ENCODE measurements at regions not wholly inside any gene's neighbourhood (a gene's known extent, or its start where the extent isn't known, plus 50 kb on each side); places are given as distances from the start of the nearest gene placed in this dataset.
"Not testable (repeated sequence)": the region's sequence is repeated elsewhere in the genome, so short reads cannot be mapped to it uniquely, and the experiment has no call there.

- no peak for DNase-seq (ENCODE audit: low spot score)
These were observed 112.7 kb upstream of the TAS2R1 start for GRCh38 chr5:9742848-9743247.

- DNase-seq (ENCODE audit: low spot score), result no peak
These were observed 109.0 kb upstream of the TAS2R1 start for GRCh38 chr5:9739135-9739534.

- no peak for DNase-seq (ENCODE audit: low spot score)
These were observed 107.1 kb upstream of the TAS2R1 start for GRCh38 chr5:9737265-9737664.

DNA sequence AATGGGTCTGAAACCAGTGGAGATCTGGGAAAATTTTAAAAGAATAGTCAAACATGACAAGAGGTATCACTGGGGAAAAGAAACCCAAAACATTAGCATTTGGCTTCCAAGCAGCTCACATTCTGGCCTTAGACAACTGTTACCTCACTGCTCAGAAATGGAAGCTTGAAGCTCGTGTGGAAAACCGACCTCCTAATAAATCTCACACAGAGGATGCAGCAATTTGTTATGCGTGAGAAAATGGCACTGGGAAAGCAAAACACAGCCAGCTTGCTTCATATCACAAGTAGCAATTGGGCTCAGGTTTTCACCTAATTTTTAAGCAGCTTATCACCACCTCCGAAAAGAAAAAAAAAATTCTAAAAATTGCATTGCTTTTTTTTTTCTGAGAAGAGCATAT lies 103.3 kb upstream of the TAS2R1 start:
- no peak for DNase-seq (ENCODE audit: low spot score)

GRCh38 chr5:9731159-9731558 lies 101.0 kb upstream of the TAS2R1 start:
- no peak for DNase-seq (ENCODE audit: low spot score)

DNA sequence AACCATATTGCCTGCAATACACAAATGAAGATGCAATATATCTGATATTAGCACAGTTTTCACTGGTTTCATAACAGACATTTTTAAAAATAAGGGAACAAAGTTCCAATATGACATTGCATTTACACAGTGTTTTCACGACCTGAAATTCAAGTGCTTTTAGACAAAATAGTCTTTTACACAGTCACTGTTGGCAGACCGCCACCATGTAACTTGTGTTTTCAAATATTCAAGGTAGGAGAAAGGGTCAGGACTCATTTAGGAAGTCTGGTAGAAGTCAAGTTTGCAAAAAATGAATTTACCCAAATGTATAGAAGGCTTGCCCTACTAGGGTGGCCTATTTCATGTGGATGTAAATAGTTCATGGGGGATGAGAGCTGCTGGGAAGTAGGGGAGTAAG lies 98.1 kb upstream of the TAS2R1 start:
- DNase-seq (ENCODE audit: low spot score), result no peak

DNA sequence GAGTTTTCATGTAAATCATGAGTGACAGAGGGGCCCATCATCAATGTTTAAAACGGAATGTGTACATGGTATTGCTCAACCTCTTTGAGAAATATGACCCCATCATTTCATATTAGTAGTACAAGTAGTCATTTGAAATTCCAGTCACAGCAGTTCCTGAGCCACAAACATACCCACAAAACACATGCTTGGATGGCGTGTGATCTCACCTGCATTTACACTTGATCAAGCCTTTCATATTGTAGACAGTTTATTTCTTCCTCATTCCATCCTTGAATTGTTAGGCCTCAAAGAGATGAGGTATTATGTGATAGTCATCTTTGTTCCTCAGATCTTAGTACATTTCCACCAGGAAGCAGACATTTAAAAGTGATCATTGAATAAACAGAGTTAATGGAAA lies 96.8 kb upstream of the TAS2R1 start:
- no peak for DNase-seq (ENCODE audit: low spot score)

DNA sequence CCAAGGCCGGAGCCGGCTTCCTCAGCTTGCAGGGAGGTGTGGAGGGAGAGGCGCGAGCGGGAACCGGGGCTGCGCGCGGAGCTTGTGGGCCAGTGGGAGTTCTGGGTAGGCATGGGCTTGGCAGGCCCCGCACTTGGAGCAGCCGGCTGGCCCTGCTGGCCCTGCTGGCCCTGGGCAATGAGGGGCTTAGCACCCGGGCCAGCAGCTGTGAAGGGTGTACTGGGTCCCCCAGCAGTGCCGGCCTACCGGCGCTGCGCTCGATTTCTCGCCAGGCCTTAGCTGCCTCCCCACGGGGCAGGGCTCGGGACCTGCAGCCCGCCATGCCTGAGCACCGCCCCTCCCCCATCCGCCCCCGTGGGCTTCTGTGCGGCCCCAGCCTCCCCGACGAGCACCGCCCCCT lies 95.1 kb upstream of the TAS2R1 start:
- DNase-seq (ENCODE audit: low spot score), result not testable (repeated sequence)

DNA sequence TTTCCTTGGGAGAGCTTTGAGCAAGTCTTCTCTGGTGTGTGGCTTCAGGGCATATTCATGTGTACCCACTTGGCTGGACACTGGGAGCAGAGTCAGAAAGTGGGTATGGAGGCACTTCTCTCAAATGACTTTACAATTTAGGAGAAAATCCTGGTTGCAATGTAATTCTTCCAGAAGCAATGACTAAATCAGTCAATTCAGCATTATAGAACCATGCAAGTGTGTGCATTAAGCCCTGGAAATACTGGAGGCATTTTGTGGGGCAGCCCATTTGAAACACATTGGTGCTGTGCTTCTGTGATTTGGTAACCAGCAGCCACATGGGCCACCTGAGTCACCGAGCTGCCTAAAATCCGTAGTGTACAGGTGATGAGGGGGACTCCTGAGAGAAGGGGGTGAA lies 94.6 kb upstream of the TAS2R1 start:
- no peak for DNase-seq (ENCODE audit: low spot score)

- no peak for DNase-seq (ENCODE audit: low spot score)
These were observed 92.5 kb upstream of the TAS2R1 start for GRCh38 chr5:9722601-9723180.

GRCh38 chr5:9721161-9721560 lies 91.0 kb upstream of the TAS2R1 start:
- DNase-seq (ENCODE audit: low spot score), result no peak

GRCh38 chr5:9720361-9720760 lies 90.2 kb upstream of the TAS2R1 start:
- no peak for DNase-seq (ENCODE audit: low spot score)

DNA sequence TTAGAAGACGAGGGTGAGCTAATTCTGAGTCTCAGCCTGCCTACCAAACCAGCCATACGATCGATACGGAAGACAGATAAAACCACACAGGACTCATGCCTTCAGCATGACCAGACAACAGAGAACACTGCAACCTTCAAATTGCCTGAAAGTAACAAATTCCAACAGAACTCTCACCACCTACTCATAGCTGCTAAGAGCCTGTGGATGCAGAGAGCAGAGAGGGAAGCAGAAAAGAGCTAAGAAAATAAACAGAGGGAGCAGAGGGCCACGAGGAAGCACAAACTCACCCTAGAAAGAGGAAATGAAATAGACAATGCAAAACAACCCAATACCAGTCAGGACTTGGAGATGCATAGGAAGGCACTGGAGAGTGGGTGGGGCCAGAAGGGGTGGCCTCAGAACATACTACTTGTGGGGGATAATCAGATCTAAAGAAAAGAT lies 86.7 kb upstream of the TAS2R1 start:
- no peak for DNase-seq (ENCODE audit: low spot score)

DNA sequence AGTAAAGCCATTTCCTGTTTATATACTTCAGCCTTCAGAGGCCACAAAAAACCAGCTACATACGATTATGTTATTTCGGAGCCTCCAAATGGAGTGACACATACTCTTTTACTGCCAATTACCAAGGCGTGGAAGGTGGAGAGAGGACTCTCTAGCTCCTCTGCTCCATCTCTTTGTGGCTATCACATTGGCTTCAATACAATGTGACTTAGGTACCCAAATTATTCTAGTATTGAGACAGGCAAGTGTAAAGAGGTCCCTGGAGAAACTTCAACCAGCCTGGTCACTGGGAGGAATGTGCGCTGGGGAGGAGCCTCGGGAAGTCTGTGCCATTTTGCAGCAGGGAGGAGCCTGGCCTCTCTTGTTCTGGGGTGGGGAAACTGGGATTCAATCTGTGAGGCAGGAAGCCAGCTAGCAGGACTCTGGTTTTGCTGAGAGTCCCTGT lies 85.8 kb upstream of the TAS2R1 start:
- no peak for DNase-seq (ENCODE audit: low spot score)

DNA sequence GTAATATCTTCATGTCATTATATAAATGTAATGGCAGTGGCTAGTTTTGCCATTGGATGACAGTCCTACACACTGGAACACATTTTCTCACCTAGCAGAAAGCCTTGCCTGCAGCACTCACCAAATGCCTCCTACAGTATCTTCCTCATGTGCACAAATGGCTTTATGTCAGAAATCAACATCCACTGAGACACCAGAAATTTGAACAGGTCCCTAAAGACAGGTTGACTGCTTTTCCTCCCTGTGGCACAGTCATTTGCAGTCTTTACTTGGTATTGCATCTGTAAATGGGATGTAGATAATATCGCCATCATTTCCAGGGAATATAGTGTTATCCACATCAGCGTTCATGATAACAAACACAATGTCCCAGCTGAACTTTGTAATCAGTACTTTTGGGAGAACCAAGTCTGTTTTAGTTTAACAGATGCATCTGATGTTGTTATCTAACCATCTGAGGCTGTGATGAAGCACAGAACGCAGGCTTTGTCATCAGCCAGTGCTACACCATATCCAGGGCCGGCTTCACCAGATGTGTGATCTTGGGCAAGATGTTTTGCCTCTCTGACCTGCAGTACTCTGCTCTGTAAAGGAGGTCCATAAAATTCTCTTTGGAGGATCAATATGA lies 83.9 kb upstream of the TAS2R1 start:
- DNase-seq (ENCODE audit: low spot score), result no peak

- DNase-seq (ENCODE audit: low spot score), result no peak
These were observed 83.2 kb upstream of the TAS2R1 start for GRCh38 chr5:9713356-9713755.

- DNase-seq (ENCODE audit: low spot score), result no peak
These were observed 82.8 kb upstream of the TAS2R1 start for GRCh38 chr5:9712911-9713310.

DNA sequence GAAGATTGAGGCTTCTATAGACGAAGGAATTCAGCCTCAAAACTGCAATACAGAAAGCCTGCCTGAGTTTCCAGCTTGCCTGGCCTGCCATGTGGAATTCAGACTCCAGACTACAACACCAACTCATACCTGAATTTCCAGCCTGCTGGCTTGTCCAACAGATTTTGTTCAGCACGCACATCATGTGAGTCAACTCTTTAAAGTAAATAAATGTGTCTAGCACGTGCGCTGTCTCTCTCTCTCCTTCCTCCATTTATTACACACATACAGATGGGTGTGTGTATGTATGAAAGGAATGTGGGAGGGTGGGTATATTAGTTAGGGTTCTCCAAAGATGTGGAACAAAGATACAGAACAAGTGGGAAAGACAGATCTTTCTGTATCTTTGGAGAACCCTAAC lies 82.4 kb upstream of the TAS2R1 start:
- DNase-seq (ENCODE audit: low spot score), result no peak

- DNase-seq (ENCODE audit: low spot score), result no peak
These were observed 79.9 kb upstream of the TAS2R1 start for GRCh38 chr5:9710069-9710468.

- DNase-seq (ENCODE audit: low spot score), result no peak
These were observed 77.7 kb upstream of the TAS2R1 start for GRCh38 chr5:9707732-9708462.

- no peak for DNase-seq (ENCODE audit: low spot score)
These were observed 69.5 kb upstream of the TAS2R1 start for GRCh38 chr5:9699681-9700080.

- DNase-seq (ENCODE audit: low spot score), result no peak
These were observed 68.7 kb upstream of the TAS2R1 start for GRCh38 chr5:9698841-9699240.
